ENCODE measurements at regions not wholly inside any gene's neighbourhood (a gene's known extent, or its start where the extent isn't known, plus 50 kb on each side); places are given as distances from the start of the nearest gene placed in this dataset.

DNA sequence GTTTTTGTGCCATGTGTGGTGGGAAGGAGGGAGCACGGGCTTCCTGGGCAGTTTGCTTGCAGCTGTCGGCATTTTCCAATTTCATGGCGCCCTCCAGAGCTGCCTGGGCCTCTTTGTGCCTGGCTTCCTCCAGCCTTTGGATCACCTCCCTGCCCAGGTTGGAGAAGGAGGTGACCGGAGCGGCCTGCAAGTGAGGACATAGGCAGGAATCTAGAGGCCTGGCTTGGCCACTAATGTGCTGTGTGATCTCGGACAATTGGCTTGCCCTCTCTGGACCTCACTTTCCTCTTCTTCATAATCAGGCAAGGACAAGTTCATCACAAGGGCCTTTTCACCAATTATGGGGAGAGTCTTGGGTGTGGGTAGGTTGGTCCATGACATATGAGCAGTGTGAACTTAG is 245.1 kb downstream of the MATN1 start:
- ATAC-seq (no peak), DNase-seq (no peak)
- Mint-ChIP-seq H3K9me3 (peaks cover 11% of the 10 kb centered on the region), H3K27me3 (ENCODE audit: low read depth) (peaks cover 3% of the 10 kb centered on the region), H3K4me3 (no peak overlapping the region), H3K36me3 (ENCODE audit: insufficient read depth) (no peaks in the 10 kb centered on the region), H3K4me1 (ENCODE audit: low read depth) (no peaks in the 10 kb centered on the region)

GRCh38 chr1:30477588-30477987 is 245.8 kb downstream of the MATN1 start:
- no peaks in the 10 kb centered on the region for H3K36me3 Mint-ChIP-seq (ENCODE audit: insufficient read depth)
- no peak for ATAC-seq
- peaks cover 11% of the 10 kb centered on the region for H3K9me3 Mint-ChIP-seq
- no peak for DNase-seq
- H3K4me1 Mint-ChIP-seq (ENCODE audit: low read depth) = no peaks in the 10 kb centered on the region
- H3K4me3 Mint-ChIP-seq = no peak overlapping the region
- peaks cover 3% of the 10 kb centered on the region for H3K27me3 Mint-ChIP-seq (ENCODE audit: low read depth)

DNA sequence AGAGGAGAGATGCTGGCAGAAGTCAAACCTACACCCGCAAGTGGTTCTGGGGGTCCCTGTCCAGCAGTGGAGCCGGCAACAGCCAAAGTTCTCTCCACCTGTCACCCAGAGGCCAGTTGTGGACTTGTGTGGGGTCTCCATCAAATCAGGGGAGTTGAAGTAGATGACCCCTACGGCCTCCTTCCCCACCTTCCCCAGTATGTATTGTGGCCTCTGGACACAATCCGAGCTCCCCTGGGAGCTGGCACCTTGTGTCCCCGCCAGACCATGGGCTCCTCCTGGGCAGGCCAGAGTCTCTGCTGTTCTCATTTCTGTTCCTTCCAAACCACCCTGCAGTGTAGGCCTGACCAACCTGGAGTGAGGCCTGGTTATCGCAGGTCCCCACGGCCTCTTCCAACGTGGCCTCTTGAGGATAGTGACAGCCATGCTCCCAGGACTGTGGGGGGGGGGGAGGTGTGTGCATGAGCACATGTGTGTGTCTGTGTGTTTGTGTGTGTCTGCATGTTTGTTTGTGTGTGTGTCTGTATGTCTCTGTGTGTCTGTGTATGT is 246.4 kb downstream of the MATN1 start:
- DNase-seq = no peak
- ATAC-seq = no peak
- Mint-ChIP-seq H3K4me3 (no peak overlapping the region), H3K9me3 (peaks cover 8% of the 10 kb centered on the region), H3K27me3 (ENCODE audit: low read depth) (peaks cover under 1% of the 10 kb centered on the region), H3K36me3 (ENCODE audit: insufficient read depth) (no peaks in the 10 kb centered on the region), H3K4me1 (ENCODE audit: low read depth) (no peaks in the 10 kb centered on the region)

DNA sequence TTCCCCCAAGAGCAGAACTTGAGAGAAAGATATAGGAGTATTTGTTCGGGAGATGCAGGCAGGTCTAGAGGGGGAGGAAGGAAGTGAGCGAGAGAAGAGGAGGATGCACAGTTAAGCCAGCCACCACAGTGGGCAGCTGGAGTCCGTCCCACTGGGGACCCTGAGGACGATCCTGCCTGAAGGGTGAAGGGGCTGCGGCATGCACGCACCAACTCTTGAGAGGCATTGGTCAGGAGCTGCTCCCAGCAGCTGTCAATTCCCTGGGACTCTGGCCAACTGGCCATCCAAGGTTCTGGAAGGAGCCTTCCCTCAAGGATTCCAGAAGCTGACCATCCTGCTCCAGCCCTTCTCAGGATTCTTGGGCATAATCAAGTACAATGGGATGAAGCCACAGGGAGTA is 246.9 kb downstream of the MATN1 start:
- H3K4me3 Mint-ChIP-seq = no peak overlapping the region
- no peak for DNase-seq
- no peaks in the 10 kb centered on the region for H3K36me3 Mint-ChIP-seq (ENCODE audit: insufficient read depth)
- ATAC-seq = no peak
- H3K4me1 Mint-ChIP-seq (ENCODE audit: low read depth) = no peaks in the 10 kb centered on the region
- H3K9me3 Mint-ChIP-seq = peaks cover 3% of the 10 kb centered on the region
- no peaks in the 10 kb centered on the region for H3K27me3 Mint-ChIP-seq (ENCODE audit: low read depth)

DNA sequence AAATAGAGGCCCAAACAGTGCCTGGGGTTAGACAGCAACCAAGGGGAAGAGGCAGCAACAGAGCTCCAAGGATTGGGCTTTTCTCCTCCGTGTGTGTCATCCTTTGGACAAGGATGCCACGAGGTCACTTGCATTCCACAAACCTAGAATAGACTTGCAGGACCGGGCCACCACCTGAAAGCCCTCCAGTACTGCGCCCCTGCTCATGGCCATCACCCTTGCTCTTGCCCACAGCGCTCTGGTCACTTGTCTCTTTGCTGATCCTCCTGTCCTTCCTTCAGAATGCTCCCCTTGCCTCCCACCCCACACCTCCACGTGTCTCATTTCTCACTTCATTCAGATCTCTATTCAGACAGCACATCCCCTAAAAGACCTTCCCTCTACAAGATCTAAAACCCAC is 247.4 kb downstream of the MATN1 start:
- DNase-seq = no peak
- no peak overlapping the region for H3K4me3 Mint-ChIP-seq
- no peaks in the 10 kb centered on the region for H3K4me1 Mint-ChIP-seq (ENCODE audit: low read depth)

GRCh38 chr1:30475201-30475600 is 248.2 kb downstream of the MATN1 start:
- Mint-ChIP-seq H3K4me3 (no peak overlapping the region), H3K36me3 (ENCODE audit: insufficient read depth) (no peaks in the 10 kb centered on the region), H3K4me1 (ENCODE audit: low read depth) (no peaks in the 10 kb centered on the region), H3K27me3 (ENCODE audit: low read depth) (no peaks in the 10 kb centered on the region), H3K9me3 (no peaks in the 10 kb centered on the region)
- no peak for DNase-seq
- ATAC-seq = no peak

More for the DNA sequence above, 247.4 kb downstream of the MATN1 start:
- Mint-ChIP-seq H3K9me3 (peaks cover 3% of the 10 kb centered on the region), H3K36me3 (ENCODE audit: insufficient read depth) (no peaks in the 10 kb centered on the region), H3K27me3 (ENCODE audit: low read depth) (no peaks in the 10 kb centered on the region)
- ATAC-seq = no peak

- ATAC-seq = no peak
Observed at GRCh38 chr1:30474818-30475200, 248.6 kb downstream of the MATN1 start.

GRCh38 chr1:30473922-30474817 is 249.2 kb downstream of the MATN1 start:
- ATAC-seq = no peak
- Mint-ChIP-seq H3K4me1 (ENCODE audit: low read depth) (no peaks in the 10 kb centered on the region), H3K9me3 (no peaks in the 10 kb centered on the region), H3K4me3 (no peak overlapping the region), H3K27me3 (ENCODE audit: low read depth) (no peaks in the 10 kb centered on the region), H3K36me3 (ENCODE audit: insufficient read depth) (no peaks in the 10 kb centered on the region)
- DNase-seq = no peak

More at GRCh38 chr1:30474818-30475200, 248.6 kb downstream of the MATN1 start:
- Mint-ChIP-seq H3K9me3 (no peaks in the 10 kb centered on the region), H3K4me1 (ENCODE audit: low read depth) (no peaks in the 10 kb centered on the region), H3K36me3 (ENCODE audit: insufficient read depth) (no peaks in the 10 kb centered on the region), H3K27me3 (ENCODE audit: low read depth) (no peaks in the 10 kb centered on the region), H3K4me3 (no peak overlapping the region)
- DNase-seq = no peak

- Mint-ChIP-seq H3K9me3 (no peaks in the 10 kb centered on the region), H3K27me3 (ENCODE audit: low read depth) (peaks cover 2% of the 10 kb centered on the region), H3K4me3 (no peak overlapping the region), H3K4me1 (ENCODE audit: low read depth) (no peaks in the 10 kb centered on the region), H3K36me3 (ENCODE audit: insufficient read depth) (no peaks in the 10 kb centered on the region)
- no peak for ATAC-seq
- DNase-seq = no peak
Observed at GRCh38 chr1:30472526-30472925, 250.9 kb downstream of the MATN1 start.

DNA sequence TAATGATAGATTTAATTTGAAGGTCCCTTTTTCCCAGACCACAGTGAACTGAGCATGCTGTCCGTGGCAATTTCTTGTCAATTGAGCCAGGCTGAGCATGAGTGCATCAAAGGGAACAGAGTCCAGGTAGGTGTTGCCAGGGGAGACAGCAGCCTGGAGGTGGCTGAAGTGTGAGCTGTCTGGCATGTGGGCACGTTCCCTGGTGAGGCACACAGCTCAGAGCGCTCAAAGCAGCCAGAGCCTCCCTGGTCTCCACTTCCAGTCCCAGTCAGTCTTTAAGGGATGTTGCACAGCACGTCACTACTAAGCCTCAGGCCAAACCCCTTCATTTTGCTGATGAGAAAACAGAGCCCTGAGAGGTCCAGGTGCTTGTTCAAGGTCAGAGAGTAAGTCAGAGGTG is 251.4 kb downstream of the MATN1 start:
- Mint-ChIP-seq H3K27me3 (ENCODE audit: low read depth) (peaks cover 2% of the 10 kb centered on the region), H3K9me3 (no peaks in the 10 kb centered on the region), H3K4me1 (ENCODE audit: low read depth) (no peaks in the 10 kb centered on the region), H3K36me3 (ENCODE audit: insufficient read depth) (no peaks in the 10 kb centered on the region), H3K4me3 (no peak overlapping the region)
- DNase-seq (no peak), ATAC-seq (no peak)

DNA sequence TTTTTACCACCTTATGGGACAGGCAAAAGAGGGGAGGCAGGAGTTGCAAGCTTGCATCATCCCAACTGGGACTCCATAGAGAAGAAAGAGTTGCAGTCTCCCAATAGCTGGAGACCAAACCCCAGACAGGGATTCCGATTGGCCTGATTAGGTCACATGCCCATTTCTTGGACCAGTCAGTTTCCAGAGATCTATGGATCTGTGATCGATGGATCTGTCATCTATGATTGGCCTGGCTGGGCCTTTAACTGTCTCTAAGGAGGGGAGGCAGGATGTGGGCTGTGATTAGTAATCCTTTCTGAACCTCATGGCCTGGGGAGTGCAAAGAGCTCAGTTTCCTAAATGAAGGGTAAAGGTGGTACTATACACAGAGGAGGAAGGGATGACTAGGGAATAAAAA is 252.1 kb downstream of the MATN1 start:
- Mint-ChIP-seq H3K27me3 (ENCODE audit: low read depth) (peaks cover 2% of the 10 kb centered on the region), H3K4me1 (ENCODE audit: low read depth) (no peaks in the 10 kb centered on the region), H3K9me3 (no peaks in the 10 kb centered on the region), H3K4me3 (no peak overlapping the region), H3K36me3 (ENCODE audit: insufficient read depth) (no peaks in the 10 kb centered on the region)
- no peak for DNase-seq
- no peak for ATAC-seq

- no peak for ATAC-seq
- H3K27me3 Mint-ChIP-seq (ENCODE audit: low read depth) = peaks cover 2% of the 10 kb centered on the region
- no peaks in the 10 kb centered on the region for H3K4me1 Mint-ChIP-seq (ENCODE audit: low read depth)
- no peaks in the 10 kb centered on the region for H3K36me3 Mint-ChIP-seq (ENCODE audit: insufficient read depth)
- no peaks in the 10 kb centered on the region for H3K9me3 Mint-ChIP-seq
- H3K4me3 Mint-ChIP-seq = no peak overlapping the region
- DNase-seq = no peak
Observed at GRCh38 chr1:30469426-30469825, 254.0 kb downstream of the MATN1 start.

- DNase-seq = no peak
- Mint-ChIP-seq H3K9me3 (no peaks in the 10 kb centered on the region), H3K4me3 (no peak overlapping the region), H3K36me3 (ENCODE audit: insufficient read depth) (no peaks in the 10 kb centered on the region), H3K4me1 (ENCODE audit: low read depth) (no peaks in the 10 kb centered on the region), H3K27me3 (ENCODE audit: low read depth) (peaks cover 5% of the 10 kb centered on the region)
- no peak for ATAC-seq
Observed at GRCh38 chr1:30467101-30467500, 256.3 kb downstream of the MATN1 start.

DNA sequence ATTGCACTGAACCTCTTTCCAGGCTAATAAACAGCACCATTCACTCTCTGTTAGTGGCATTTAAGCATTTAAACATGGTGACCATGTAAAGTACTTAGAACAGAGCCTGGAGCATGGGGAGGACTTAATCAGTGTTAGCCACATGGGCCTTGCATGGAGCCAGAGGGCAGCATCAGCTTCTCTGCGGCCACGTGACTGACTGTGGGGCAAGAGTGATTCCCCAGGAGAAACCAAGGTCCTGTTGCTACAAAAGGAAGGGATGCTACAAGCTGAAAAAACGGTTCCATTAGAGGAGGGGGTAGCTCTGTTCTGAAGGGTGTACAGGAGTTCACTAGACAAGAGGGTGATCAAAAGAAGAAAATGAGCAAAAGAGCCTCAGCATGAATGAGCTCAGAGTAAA is 256.8 kb downstream of the MATN1 start:
- Mint-ChIP-seq H3K27me3 (ENCODE audit: low read depth) (peaks cover 5% of the 10 kb centered on the region), H3K4me3 (no peak overlapping the region), H3K4me1 (ENCODE audit: low read depth) (no peaks in the 10 kb centered on the region), H3K9me3 (no peaks in the 10 kb centered on the region), H3K36me3 (ENCODE audit: insufficient read depth) (no peaks in the 10 kb centered on the region)
- no peak for ATAC-seq
- no peak for DNase-seq

GRCh38 chr1:30466026-30466425 is 257.4 kb downstream of the MATN1 start:
- ATAC-seq (no peak), DNase-seq (no peak)
- Mint-ChIP-seq H3K36me3 (ENCODE audit: insufficient read depth) (no peaks in the 10 kb centered on the region), H3K9me3 (no peaks in the 10 kb centered on the region), H3K4me3 (no peak overlapping the region), H3K4me1 (ENCODE audit: low read depth) (no peaks in the 10 kb centered on the region), H3K27me3 (ENCODE audit: low read depth) (peaks cover 5% of the 10 kb centered on the region)

Data from activated T-cell treated with anti-CD3 and anti-CD28 coated beads, Interleukin-2, amount 50 U/mL, for 4 hours (primary cell).